DOHH2 (cell line): ENCODE measurements at regions not wholly inside any gene's neighbourhood (a gene's known extent, or its start where the extent isn't known, plus 50 kb on each side); places are given as distances from the start of the nearest gene placed in this dataset.

Experiments
- EZH2phosphoT487 ChIP-seq: fragments of 200-600 bp; sonication (generic); IDR thresholded peaks from 2 replicates; pipeline ENCODE4 v1.6.1; 2017; ENCODE audit warnings: borderline replicate concordance, mild to moderate bottlenecking, antibody characterized with exemption, low read length, moderate library complexity, mixed read lengths
- TF ChIP-seq, protein P1 (sequence below): fragments of 200-600 bp; sonication (generic); IDR thresholded peaks from one replicate; pipeline ENCODE4 v1.5.1; 2014; ENCODE audit warnings: antibody characterized with exemption, mild to moderate bottlenecking, low read depth, low read length; ENCODE audit not compliant: poor library complexity, severe bottlenecking

GRCh38 chr7:86929293-86930109 is 130.0 kb downstream of the ELAPOR2 start:
- TF ChIP-seq, protein P1, sequence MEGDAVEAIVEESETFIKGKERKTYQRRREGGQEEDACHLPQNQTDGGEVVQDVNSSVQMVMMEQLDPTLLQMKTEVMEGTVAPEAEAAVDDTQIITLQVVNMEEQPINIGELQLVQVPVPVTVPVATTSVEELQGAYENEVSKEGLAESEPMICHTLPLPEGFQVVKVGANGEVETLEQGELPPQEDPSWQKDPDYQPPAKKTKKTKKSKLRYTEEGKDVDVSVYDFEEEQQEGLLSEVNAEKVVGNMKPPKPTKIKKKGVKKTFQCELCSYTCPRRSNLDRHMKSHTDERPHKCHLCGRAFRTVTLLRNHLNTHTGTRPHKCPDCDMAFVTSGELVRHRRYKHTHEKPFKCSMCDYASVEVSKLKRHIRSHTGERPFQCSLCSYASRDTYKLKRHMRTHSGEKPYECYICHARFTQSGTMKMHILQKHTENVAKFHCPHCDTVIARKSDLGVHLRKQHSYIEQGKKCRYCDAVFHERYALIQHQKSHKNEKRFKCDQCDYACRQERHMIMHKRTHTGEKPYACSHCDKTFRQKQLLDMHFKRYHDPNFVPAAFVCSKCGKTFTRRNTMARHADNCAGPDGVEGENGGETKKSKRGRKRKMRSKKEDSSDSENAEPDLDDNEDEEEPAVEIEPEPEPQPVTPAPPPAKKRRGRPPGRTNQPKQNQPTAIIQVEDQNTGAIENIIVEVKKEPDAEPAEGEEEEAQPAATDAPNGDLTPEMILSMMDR = no peak
- no peak for TF ChIP-seq EZH2phosphoT487
